ENCODE measurements at regions not wholly inside any gene's neighbourhood (a gene's known extent, or its start where the extent isn't known, plus 50 kb on each side); places are given as distances from the start of the nearest gene placed in this dataset.
A peak's percentile ranks its signal among the peaks of the same experiment; 100 is the strongest.

DNA sequence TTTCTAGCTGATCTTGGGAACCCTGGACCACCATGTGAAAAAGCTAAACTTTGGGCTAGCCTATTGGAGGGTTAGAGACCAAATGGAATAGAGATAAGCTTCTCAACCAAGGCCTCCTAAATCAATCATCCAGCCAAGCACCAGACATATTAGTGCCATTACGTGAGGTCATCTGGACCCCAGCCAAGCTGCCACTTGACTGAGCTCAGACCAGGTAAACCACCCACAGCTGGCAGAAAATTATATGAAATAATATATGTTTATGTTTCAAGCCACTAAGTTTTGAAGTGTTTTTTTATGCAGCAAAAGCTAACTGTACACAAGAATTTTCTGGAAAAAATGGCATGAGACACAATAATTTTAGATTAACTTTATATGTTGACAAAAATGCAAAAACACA lies 82.6 kb upstream of the PCGF5 start:
- DNase-seq (ENCODE audit: low read depth) = no peak

DNA sequence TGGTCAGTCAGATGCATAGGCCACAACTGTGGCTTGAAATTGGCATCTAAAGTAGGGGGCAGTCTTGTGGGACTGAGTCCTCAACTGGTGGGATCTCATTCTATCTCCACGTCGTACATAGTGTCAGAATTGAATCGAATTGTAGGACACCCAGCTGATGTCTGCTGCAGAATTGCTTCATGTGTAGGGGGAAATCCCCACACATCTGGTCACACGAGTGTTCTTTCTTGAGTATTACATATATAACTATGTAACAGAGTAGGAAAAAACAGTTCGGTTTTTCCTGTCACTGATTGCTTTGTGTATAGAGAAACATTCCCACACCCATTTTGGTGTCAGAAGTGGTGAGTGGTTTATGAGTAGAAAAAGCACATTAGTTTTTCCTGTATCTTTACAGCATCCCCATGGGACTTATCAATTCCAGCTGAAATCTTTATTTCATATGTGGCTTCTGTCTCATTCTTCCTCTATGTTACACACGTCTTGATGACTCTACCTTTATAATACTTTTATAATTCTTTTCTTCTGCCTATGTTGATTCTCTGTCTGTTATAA lies 79.4 kb upstream of the PCGF5 start:
- no peak for DNase-seq (ENCODE audit: low read depth)

DNA sequence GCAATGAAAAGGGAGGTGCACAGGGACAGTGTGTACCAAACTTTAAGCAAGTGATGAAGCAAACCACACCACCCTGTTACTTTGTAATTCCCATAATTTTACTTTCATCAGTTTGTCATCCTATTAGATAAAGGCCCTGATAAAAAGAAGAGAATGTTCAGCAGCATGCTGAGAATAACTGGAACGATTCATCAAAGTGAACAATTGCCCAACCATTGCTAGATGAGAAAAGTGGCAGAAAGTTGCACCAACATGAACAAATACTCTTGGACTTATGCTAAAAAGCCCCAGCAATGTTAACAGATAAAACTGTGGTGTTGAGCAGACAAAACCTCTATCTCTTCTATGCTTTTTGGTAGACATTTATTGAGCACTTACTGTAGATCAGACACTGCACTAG lies 75.5 kb upstream of the PCGF5 start:
- peak; percentile 9 for DNase-seq (ENCODE audit: low read depth)

DNA sequence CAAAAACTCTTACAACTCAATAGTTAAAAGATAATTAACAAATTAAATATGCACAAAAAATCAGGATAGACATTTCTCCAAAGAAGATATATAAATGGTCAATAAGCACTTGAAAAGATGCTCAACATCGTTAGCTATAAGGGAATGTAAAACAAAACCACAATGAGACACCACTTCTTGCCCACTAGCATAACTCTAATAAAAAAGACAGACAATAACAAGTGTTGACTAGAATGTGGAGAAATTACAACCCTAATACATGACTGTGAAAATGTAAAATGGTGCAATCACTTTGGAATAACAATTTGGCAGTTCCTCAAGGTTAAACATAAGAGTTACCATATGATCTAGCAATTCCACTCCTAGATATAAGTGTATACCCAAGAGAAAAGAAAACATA lies 74.3 kb upstream of the PCGF5 start:
- DNase-seq (ENCODE audit: low read depth) = no peak

DNA sequence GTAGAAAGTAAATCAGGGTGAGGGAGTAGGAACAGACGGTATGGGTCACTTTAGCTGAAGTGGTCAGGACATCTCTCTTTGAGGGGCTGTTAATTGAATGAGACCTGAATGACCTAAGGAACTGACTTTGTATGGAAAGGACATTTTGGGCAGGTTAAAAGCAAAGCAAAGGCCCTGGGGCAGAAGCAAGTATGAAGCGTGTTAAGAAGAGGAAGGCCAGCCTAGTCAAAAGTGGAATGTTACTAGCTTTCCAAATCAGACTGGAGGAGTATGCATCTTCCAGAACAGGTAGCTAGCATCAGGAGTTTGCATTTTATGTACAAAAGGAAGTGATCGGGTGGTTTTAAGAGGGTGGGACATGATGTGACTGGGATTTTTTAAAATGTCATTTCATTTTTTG lies 70.9 kb upstream of the PCGF5 start:
- no peak for DNase-seq (ENCODE audit: low read depth)

DNA sequence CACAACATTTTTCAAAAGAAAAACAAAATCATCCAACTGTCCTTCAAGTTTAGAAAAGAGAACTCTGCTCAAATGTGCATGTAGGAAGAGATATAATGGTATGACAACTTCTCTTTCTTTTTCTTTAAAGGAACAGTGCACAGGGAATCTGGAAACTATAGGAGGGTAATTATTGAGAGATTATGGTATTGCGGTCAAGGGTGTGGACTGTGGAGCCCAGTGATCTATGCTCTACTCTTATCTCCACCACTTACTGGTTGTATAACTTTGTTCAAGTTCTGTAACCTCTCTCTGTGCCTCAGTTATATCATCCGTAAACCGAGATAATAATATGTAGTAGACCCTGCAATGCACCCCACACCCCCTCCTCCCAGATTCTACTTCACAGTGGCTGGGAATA lies 69.8 kb upstream of the PCGF5 start:
- no peak for DNase-seq (ENCODE audit: low read depth)

DNA sequence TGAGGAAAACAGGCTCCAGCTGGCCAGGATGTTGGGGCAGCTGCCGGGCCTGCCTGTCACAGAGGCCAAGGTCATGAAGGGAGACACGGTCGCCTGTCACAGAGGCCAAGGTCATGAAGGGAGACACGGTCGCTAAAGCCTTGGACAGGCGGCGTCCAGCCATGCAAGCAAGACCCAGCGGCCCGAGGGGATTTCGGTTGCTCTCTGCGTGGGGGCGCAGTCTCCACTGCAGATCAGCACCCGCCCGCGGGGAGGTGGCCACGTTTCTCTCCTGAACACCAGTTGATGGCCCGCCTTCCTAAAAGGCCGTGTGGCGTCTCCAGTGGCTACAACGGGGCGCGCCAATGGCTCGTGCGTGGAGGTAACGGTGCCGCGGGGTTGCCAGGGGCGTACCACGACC lies 67.0 kb upstream of the PCGF5 start:
- no peak for DNase-seq (ENCODE audit: low read depth)

DNA sequence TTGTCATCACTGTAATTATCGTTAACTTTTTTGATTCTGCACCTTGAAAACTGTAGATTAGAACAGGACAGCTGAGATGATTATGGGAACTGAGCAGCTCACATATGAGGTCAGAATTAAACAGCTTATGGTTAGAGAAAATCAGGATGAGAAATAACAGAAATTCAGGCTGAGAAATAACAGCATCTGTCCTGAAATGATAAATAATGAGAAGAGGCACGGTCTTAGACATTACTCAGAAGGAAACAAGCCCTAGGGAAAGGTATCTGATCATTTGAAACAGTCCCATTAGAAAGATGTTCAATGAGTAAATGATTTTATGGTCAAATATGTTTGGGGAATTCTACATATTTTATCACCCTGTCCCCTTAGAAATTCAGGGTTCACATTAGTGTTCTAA lies 65.6 kb upstream of the PCGF5 start:
- no peak for DNase-seq (ENCODE audit: low read depth)

DNA sequence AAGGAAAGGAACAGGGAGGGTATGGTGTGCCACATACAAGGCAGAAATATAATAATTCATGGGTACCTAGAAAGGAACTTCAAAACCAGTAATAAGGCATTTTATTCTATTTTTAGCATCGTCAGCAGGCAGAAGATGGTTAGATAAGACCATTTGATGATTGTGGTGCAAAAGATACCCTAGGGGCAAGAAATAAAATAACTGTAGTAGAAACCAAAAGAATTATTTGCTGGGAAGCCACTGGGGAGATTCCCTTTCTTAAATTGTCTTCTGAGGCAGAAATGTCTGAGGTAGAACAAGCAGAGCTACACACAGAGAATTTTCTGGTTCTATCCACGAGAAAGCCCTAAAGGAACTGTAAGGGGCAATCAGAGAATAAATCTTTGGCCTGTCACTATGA lies 64.3 kb upstream of the PCGF5 start:
- DNase-seq (ENCODE audit: low read depth) = no peak

DNA sequence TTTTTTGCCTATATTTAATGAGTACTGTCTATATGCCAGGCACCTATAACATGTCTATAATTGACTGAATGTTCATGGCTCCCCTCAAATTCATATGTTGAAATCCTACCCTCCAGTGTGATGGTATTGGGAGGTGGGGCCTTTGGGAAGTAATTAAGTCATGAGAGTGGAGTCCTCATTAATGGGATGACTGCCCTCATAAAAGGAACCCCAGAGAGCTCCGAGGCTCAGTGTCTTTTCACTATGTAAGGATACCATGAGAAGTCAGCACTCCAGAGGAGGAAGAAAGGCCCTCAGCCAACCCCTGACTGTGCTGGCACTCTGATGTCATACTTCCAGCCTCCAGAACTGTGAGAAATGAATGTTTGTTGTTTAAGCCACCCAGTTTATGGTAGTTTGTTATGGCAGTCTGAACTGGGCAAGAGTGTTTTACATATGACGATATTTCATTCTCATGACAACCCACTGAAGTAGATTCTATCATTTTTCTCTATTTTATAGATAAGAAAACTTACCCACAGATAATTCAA lies 61.1 kb upstream of the PCGF5 start:
- no peak for DNase-seq (ENCODE audit: low read depth)

DNA sequence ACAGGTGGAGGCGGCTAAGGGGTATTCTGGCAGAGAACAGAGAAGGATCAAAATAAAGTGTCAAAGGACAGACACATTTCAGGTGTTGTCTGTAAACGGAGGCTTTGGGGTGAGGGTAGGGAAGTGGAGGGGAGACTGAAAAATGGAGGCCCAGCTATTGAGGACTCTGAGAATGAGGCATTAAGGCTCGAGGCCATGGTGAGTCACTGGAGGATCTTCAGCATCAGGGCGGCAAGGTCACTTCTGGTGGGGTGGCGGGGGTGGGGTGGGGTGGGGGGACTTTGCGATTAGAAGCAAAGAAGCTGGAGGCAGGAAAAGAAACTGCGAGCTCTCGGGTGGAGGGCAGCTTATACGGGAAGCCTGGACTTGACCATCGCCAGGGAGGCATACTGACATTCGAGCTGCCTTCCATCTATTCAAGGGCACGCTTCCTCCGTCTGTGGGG lies 58.4 kb upstream of the PCGF5 start:
- DNase-seq (ENCODE audit: low read depth) = no peak

DNA sequence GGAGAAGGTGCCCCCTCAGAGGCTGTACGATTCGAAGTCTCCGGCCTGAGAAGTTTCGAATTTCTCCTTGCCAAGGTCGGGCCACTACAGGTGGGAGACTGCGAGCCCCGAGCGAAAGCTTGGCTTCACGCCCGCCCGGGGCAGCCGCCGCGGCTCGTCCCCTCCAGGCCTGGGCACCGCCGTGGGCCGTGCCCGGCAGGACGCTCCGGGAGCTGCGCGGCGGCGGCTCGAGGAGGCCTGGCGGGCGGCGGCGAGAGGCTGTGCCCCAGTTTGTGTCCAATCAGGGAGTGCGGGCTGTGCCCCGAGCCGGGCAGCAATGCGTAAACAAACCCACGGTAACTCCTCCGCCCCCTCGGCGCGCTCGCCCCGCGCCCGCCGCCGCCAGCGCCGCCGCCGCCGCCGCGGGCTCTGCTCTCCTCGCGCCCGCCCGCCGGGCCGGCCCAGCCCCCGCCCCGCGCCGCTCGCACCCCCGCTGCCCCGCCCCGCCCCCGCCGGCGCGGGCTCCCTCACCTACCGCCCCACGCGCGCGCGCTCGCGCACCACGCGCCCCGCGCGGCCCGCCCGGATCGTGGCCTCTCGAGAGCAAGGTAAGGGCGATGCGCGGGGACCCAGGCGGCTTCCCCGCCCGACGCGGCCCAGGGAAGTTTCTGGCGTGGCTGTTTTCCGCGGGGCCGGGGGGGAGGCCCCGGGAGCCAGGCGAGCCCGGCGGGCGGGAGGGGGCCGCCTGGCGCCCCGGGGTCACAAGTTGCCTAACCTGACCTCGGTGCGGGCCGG lies 57.8 kb upstream of the PCGF5 start:
- no peak for DNase-seq (ENCODE audit: low read depth)

DNA sequence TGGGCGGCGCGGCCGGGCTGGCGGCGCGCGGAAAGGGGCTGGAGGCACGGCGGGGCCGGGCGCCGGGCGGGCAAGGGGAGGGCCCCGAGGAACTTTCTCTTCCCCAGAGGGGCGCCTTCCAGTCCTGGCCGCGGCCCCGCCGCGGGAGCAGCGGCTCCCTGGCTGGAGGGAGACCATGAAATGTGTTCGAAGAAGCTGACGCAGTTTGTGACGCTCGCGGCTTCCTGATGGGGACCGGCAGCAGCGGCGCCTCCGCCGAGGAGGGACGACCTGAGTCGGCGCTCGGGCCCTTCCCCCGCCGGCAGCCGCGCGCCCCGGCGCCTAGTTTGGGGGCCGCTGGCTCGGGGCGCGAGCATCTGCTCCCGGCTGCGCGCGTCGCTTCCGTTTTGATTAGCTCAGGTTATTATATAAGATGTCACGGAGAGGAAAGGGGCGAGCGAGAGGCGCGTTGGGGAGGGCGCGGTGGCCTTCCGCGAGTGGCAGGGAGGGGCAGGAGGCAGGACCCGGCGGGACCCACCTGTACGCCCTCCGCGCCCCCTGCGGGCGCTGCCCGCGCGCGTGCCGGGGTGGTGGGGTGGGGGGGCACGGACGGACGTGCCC lies 57.1 kb upstream of the PCGF5 start:
- DNase-seq (ENCODE audit: low read depth) = no peak

DNA sequence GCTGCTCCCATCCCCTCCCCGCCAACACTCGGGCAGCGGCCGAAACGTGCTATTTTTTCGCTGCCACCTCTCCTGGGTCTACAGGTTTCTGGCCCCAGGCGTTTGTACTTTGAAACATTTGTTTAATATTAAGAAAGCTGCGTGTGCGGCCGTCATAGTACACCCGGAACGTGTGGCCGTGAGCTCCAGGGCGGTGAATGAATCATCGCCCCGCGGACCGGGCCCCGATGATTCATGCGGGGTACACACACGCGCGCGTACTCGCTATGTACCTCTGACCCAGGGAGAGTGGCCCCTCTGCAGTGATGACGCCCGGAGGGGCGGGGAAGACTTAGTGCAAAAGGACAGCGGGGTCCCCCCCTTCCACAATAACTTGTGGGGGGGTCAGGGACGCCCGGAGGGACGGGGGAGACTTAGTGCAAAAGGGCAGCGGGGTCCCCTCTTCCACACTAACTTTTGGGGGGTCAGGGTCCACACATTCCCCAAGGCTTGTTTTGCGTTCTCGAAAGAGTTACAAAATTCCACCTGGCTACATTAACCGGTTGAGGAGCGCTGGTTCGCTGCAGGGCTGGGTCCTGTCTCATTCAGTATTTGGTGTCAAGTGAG lies 56.5 kb upstream of the PCGF5 start:
- no peak for DNase-seq (ENCODE audit: low read depth)

DNA sequence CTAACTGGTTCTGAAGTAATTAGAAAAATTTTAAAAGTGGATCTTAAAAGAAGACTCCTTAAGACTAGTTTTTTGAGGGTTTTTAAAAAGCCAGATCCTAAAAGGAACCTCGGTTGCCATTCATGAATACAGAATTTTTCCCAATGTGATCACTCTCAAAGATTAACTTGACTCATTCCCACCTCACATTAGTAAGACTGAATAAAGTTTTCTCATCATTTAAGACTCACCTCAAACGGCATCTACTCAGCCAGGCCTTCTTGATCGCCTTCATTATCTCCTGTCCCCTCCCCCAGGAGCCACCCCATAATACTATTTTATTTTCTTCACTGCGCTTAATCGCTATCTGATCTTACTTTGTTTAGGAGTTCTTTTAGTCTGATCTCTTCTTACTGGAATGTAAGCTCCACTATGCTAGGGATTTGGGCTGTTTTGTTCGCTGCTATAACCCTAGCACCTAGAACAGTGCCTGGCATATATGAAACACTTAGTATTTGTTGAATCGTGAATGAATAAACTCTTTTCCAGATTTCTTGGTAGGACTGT lies 55.9 kb upstream of the PCGF5 start:
- DNase-seq (ENCODE audit: low read depth) = no peak

DNA sequence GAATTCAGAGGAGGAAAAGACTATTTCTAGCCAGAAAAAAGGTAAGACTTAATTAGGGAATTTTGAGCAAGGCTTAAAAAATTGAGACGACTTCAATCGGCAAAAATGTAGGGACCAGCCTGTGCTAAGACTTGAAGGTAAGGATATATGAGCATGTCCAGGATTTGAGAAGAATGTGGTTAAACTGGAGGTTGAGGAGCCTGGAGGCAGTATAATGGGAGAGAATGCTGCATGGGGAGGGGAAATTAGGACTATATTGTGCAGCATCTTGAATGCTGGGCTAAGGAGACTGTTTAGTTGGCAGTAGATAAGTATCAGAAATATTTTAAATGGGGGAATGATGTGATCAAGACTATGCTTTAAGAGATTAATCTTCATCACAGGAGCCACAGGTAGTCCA lies 53.1 kb upstream of the PCGF5 start:
- DNase-seq (ENCODE audit: low read depth) = no peak

DNA sequence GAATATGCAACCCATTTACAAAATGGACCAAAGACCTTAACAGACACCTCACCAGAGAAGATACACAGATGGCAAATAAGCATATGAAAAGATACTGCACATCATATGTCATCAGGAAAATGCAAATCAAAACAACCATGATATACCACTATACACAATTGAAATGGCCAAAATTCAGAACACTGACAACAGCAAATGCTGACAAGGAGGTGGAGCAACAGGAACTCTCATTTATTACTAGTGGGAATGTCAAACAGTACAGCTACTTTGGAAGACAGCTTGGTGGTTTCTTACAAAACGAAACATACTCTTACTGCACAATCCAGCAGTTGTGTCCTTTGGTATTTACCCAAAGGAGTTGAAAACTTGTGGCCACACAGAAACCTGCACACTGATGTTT lies 50.0 kb upstream of the PCGF5 start:
- no peak for DNase-seq (ENCODE audit: low read depth)

Data from non-pigmented ciliary epithelial cell (primary cell).